ENCODE measurements at regions not wholly inside any gene's neighbourhood (a gene's known extent, or its start where the extent isn't known, plus 50 kb on each side); places are given as distances from the start of the nearest gene placed in this dataset.

- Histone ChIP-seq H4K8ac (ENCODE audit: extremely low read depth, insufficient read depth, low read length) (no peak overlapping the region), H3K9me3 (ENCODE audit: insufficient read depth in 2 of 2, low read depth in 1 of 2, low read length in 1 of 2) (no peaks in the 10 kb centered on the region), H3K23ac (ENCODE audit: insufficient read length) (no peak overlapping the region), H3K79me2 (ENCODE audit: control insufficient read depth in 1 of 2, insufficient read depth in 2 of 2, low read length in 2 of 2) (no peaks in the 10 kb centered on the region), H3K23me2 (ENCODE audit: low read depth, low read length) (no peaks in the 10 kb centered on the region; the same call in 1 of the 2 replicates), H3K79me1 (ENCODE audit: low read depth, low read length) (no peaks in the 10 kb centered on the region), H2BK20ac (ENCODE audit: low read length) (no peak overlapping the region), H2BK120ac (replicated peaks; ENCODE audit: low read depth, low read length) (no peak overlapping the region), H2BK12ac (ENCODE audit: low read depth, low read length) (0 out of 2 replicates have a peak overlapping the region, but pooled peaks have one; percentile 86), H3K4me3 (ENCODE audit: extremely low read depth in 1 of 4, insufficient read depth in 2 of 4, low read depth in 3 of 4, low read length in 4 of 4) (0 out of 8 replicates have a peak overlapping the region, but pooled peaks of 1 of the 4 experiments have one; percentile 19), H4K20me1 (replicated peaks in 1 of 2; ENCODE audit: control insufficient read depth in 1 of 2, insufficient read depth in 2 of 2, low read length in 2 of 2) (no peaks in the 10 kb centered on the region), H3K18ac (ENCODE audit: extremely low read depth, low read length) (no peak overlapping the region), H3K9ac (replicated peaks in 1 of 4; ENCODE audit: extremely low read depth in 1 of 4, low read depth in 3 of 4, low read length in 3 of 4) (no peak overlapping the region), H2AFZ (ENCODE audit: low read length) (no peak overlapping the region), H3K27me3 (replicated peaks in 1 of 4; ENCODE audit: control insufficient read depth in 3 of 4, extremely low read depth in 1 of 4, insufficient read depth in 3 of 4, low read length in 3 of 4) (no peaks in the 10 kb centered on the region), H3K4me1 (replicated peaks in 1 of 4; ENCODE audit: control insufficient read depth in 3 of 4, insufficient read depth in 4 of 4, low read length in 3 of 4) (peaks cover 2 to 4% (median 4%) of the 10 kb centered on the region in 4 experiments; a peak in 4 of 7 replicates), H3K14ac (ENCODE audit: insufficient read length) (no peak overlapping the region), H3K36me3 (ENCODE audit: control insufficient read depth in 2 of 4, insufficient read depth in 4 of 4, low read length in 3 of 4) (no peaks in the 10 kb centered on the region; a peak in 1 of 8 replicates), H2BK15ac (ENCODE audit: low read length) (no peak overlapping the region), H3K4me2 (ENCODE audit: insufficient read depth in 1 of 2, low read depth in 2 of 2, low read length in 2 of 2) (peak overlapping the region; percentile 40 to 55), H2BK5ac (ENCODE audit: low read depth, low read length) (peak overlapping the region; percentile 64; the same call in 1 of the 2 replicates), H3K56ac (replicated peaks; ENCODE audit: insufficient read length, low read depth, low read length) (no peak overlapping the region), H3K27ac (ENCODE audit: low read depth, low read length) (no peak overlapping the region), H4K5ac (ENCODE audit: insufficient read length, low read depth, low read length) (no peak overlapping the region), H3K4ac (replicated peaks; ENCODE audit: insufficient read length, low read depth, low read length) (no peak overlapping the region), H2AK5ac (ENCODE audit: low read depth, low read length) (no peak overlapping the region), H4K91ac (replicated peaks; ENCODE audit: insufficient read length, low read length) (no peak overlapping the region)
- DNase-seq (ENCODE audit: low read depth in 1 of 2, low spot score in 2 of 2) (no peak), FAIRE-seq (peak; percentile 55)
- ChIA-PET CTCF (ENCODE audit: partially characterized antibody) (interaction anchor here (1.0 to 1.4 kb wide), 3 partner anchors 10 to 176 kb away, joined by 3 to 6 read pairs (median 3); no protein-coding TSS in a partner anchor), POLR2A (ENCODE audit: partially characterized antibody) (no interaction called here)
- no peak for TF ChIP-seq MAFK (IDR thresholded peaks at IDR 0.05; ENCODE audit: low read depth, low read length)
- TF ChIP-seq SUZ12 (IDR thresholded peaks at IDR 0.05; ENCODE audit: low read length), result no peak
- no peak for TF ChIP-seq RBBP5 (IDR thresholded peaks at IDR 0.05; ENCODE audit: borderline replicate concordance, low read depth, low read length)
- no peak for TF ChIP-seq FOSL1 (IDR thresholded peaks at IDR 0.05; ENCODE audit: insufficient read depth, low read depth, low read length)
- TF ChIP-seq SRF (IDR thresholded peaks at IDR 0.05; ENCODE audit: low read depth, low read length), result no peak
- no peak for TF ChIP-seq BACH1 (IDR thresholded peaks at IDR 0.05; ENCODE audit: low read length)
- no peak for TF ChIP-seq CHD1 (IDR thresholded peaks at IDR 0.05; ENCODE audit: low read depth, low read length)
- TF ChIP-seq POLR2A (IDR thresholded peaks at IDR 0.05; ENCODE audit: control extremely low read depth in 1 of 2, low read depth in 2 of 2, low read length in 2 of 2), result no peak
- TF ChIP-seq BCL11A (IDR thresholded peaks at IDR 0.05; ENCODE audit: low read depth in 2 of 2, low read length in 2 of 2), result no peak
- no peak for TF ChIP-seq CTCF (IDR thresholded peaks at IDR 0.05; ENCODE audit: control extremely low read depth in 1 of 3, insufficient read depth in 1 of 3, low read depth in 1 of 3, low read length in 3 of 3)
- no peak for TF ChIP-seq RXRA (IDR thresholded peaks at IDR 0.05; ENCODE audit: insufficient read depth, low read depth, low read length)
- TF ChIP-seq KDM4A (IDR thresholded peaks at IDR 0.05; ENCODE audit: low read depth, low read length, severe bottlenecking), result no peak
- no peak for TF ChIP-seq CREB1 (IDR thresholded peaks at IDR 0.05)
Measured at GRCh38 chr12:17818931-17819330, 271.1 kb downstream of the RERGL start.

Data from H1 (cell line).